ENCODE measurements at regions not wholly inside any gene's neighbourhood (a gene's known extent, or its start where the extent isn't known, plus 50 kb on each side); places are given as distances from the start of the nearest gene placed in this dataset.

GRCh38 chr1:217373761-217374701 lies 256.9 kb downstream of the GPATCH2 start:
- WGBS (ENCODE audit: insufficient coverage) = 91% methylated on average over 4 of the region's 11 CpGs
- Histone ChIP-seq H3K4me3 (ENCODE audit: control insufficient read depth in 1 of 2, extremely low read depth in 1 of 2, low read length in 1 of 2) (no peak overlapping the region), H3K4me1 (ENCODE audit: control insufficient read depth in 1 of 2, extremely low read depth in 1 of 2, insufficient read depth in 2 of 2, low read length in 2 of 2) (no peaks in the 10 kb centered on the region), H3K9me3 (no peaks in the 10 kb centered on the region), H3K36me3 (ENCODE audit: control insufficient read depth in 2 of 2, extremely low read depth in 1 of 2, insufficient read depth in 1 of 2, low read length in 1 of 2) (no peaks in the 10 kb centered on the region), H3K27me3 (replicated peaks in 1 of 2; ENCODE audit: control insufficient read depth in 2 of 2, extremely low read depth in 1 of 2, insufficient read depth in 2 of 2, low read length in 1 of 2) (peaks cover 0 to 4% of the 10 kb centered on the region in 2 experiments), H3K27ac (ENCODE audit: low read length) (no peak overlapping the region)
- no peak for ATAC-seq (replicated peaks in 1 of 4)
- no peak overlapping the region for H3K27ac Mint-ChIP-seq
- no peaks in the 10 kb centered on the region for H3K36me3 Mint-ChIP-seq
- H3K27me3 Mint-ChIP-seq = no peaks in the 10 kb centered on the region
- peaks cover 0 to 4% (median 0%) of the 10 kb centered on the region in 3 donors for H3K4me1 Mint-ChIP-seq
- ChIA-PET POLR2A (no interaction called here), CTCF (interaction anchor here in 1 of 2 donors (0.6 kb wide), 1 partner anchor 492 kb away, joined by 7 read pairs; no protein-coding TSS in a partner anchor)
- H3K9me3 Mint-ChIP-seq = peaks cover 9 to 18% (median 18%) of the 10 kb centered on the region in 3 donors
- no peak for DNase-seq
- H3K4me3 Mint-ChIP-seq = no peak overlapping the region

- no peak overlapping the region for H3K27ac ChIP-seq (ENCODE audit: low read length)
- Mint-ChIP-seq H3K4me1 (peaks cover 0 to 4% (median 0%) of the 10 kb centered on the region in 3 donors), H3K36me3 (no peaks in the 10 kb centered on the region), H3K27ac (no peak overlapping the region), H3K27me3 (no peaks in the 10 kb centered on the region), H3K9me3 (peaks cover 3 to 6% (median 6%) of the 10 kb centered on the region in 3 donors), H3K4me3 (no peak overlapping the region)
- ChIA-PET CTCF (no interaction called here), POLR2A (interaction anchor here in 1 of 2 donors (0.7 kb wide), 1 partner anchor 11 kb away, joined by 3 read pairs; no protein-coding TSS in a partner anchor)
- 80% methylated on average over 7 of the region's 7 CpGs for WGBS (ENCODE audit: insufficient coverage)
- H3K27me3 ChIP-seq (replicated peaks in 1 of 2; ENCODE audit: control insufficient read depth in 2 of 2, extremely low read depth in 1 of 2, insufficient read depth in 2 of 2, low read length in 1 of 2) = peaks cover 0 to 4% of the 10 kb centered on the region in 2 experiments
- no peaks in the 10 kb centered on the region for H3K4me1 ChIP-seq (ENCODE audit: control insufficient read depth in 1 of 2, extremely low read depth in 1 of 2, insufficient read depth in 2 of 2, low read length in 2 of 2)
- DNase-seq (no peak), ATAC-seq (replicated peaks in 1 of 4) (no peak)
- no peak overlapping the region for H3K4me3 ChIP-seq (ENCODE audit: control insufficient read depth in 1 of 2, extremely low read depth in 1 of 2, low read length in 1 of 2)
- no peaks in the 10 kb centered on the region for H3K36me3 ChIP-seq (ENCODE audit: control insufficient read depth in 2 of 2, extremely low read depth in 1 of 2, insufficient read depth in 1 of 2, low read length in 1 of 2)
- H3K9me3 ChIP-seq = no peaks in the 10 kb centered on the region
Measured at GRCh38 chr1:217372049-217372970, 258.6 kb downstream of the GPATCH2 start.

DNA sequence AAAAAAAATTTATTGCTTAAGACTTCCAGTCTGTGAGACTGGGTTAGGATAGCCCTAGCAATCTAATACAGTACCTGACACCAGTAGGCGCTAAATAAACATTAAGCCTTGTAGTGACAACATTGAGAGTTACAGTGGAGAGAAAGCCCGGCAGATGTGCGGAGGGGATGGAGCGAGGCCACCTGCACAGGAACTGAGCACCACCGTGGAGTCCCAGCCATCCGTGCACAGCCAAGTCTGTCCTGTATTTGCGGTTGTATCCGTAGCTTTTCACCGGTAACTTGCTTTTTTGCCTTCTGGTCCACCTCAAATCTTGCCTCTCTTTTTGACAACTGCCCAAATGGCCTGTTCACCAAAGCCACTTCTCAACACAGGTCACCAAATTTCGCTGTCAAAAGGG lies 260.1 kb downstream of the GPATCH2 start:
- ChIA-PET POLR2A (interaction anchor here in 1 of 2 donors (0.7 kb wide), 1 partner anchor 14 kb away, joined by 3 read pairs; no protein-coding TSS in a partner anchor), CTCF (no interaction called here)
- Mint-ChIP-seq H3K4me1 (peaks cover 0 to 4% (median 0%) of the 10 kb centered on the region in 3 donors), H3K4me3 (no peak overlapping the region), H3K27ac (no peak overlapping the region), H3K27me3 (no peaks in the 10 kb centered on the region), H3K9me3 (no peaks in the 10 kb centered on the region), H3K36me3 (no peaks in the 10 kb centered on the region)
- no peaks in the 10 kb centered on the region for H3K36me3 ChIP-seq (ENCODE audit: control insufficient read depth in 2 of 2, extremely low read depth in 1 of 2, insufficient read depth in 1 of 2, low read length in 1 of 2)
- 88% methylated on average over 8 of the region's 10 CpGs for WGBS (ENCODE audit: insufficient coverage)
- H3K27me3 ChIP-seq (replicated peaks in 1 of 2; ENCODE audit: control insufficient read depth in 2 of 2, extremely low read depth in 1 of 2, insufficient read depth in 2 of 2, low read length in 1 of 2) = peaks cover 0 to 4% of the 10 kb centered on the region in 2 experiments
- H3K4me3 ChIP-seq (ENCODE audit: control insufficient read depth in 1 of 2, extremely low read depth in 1 of 2, low read length in 1 of 2) = no peak overlapping the region
- H3K4me1 ChIP-seq (ENCODE audit: control insufficient read depth in 1 of 2, extremely low read depth in 1 of 2, insufficient read depth in 2 of 2, low read length in 2 of 2) = no peaks in the 10 kb centered on the region
- no peak for ATAC-seq (replicated peaks in 1 of 4)
- H3K9me3 ChIP-seq = no peaks in the 10 kb centered on the region
- no peak overlapping the region for H3K27ac ChIP-seq (ENCODE audit: low read length)
- DNase-seq = no peak

DNA sequence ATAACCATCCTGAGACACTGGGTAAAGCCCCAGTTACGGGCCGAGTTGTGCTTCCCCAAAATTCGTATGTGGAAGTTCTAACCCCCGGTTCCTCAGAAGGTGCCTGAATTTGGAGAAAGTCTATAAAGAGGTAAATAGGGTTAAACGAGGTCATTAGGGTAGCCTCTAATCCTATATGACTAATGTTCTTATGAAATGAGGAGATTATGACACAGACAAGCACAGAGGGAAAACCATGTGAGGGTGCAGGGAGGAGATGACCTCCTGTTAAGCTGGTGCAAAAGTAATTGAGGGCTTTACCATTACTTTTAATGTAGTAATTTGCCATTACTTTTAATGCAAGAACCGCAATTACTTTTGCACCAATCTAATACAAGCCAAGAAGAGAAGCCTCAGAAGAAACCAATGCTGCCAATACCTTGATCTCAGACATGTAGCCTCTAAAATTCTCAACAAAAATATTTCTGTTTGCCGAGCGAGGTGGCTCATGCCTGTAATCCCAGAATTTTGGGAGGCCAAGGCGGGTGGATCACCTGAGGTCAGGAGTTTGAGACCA lies 260.8 kb downstream of the GPATCH2 start:
- ChIA-PET CTCF (no interaction called here), POLR2A (interaction anchor here in 1 of 2 donors (0.7 kb wide), 1 partner anchor 14 kb away, joined by 3 read pairs; no protein-coding TSS in a partner anchor)
- Histone ChIP-seq H3K27me3 (replicated peaks in 1 of 2; ENCODE audit: control insufficient read depth in 2 of 2, extremely low read depth in 1 of 2, insufficient read depth in 2 of 2, low read length in 1 of 2) (peaks cover 0 to 4% of the 10 kb centered on the region in 2 experiments), H3K4me3 (ENCODE audit: control insufficient read depth in 1 of 2, extremely low read depth in 1 of 2, low read length in 1 of 2) (no peak overlapping the region), H3K9me3 (no peaks in the 10 kb centered on the region), H3K27ac (ENCODE audit: low read length) (no peak overlapping the region), H3K4me1 (ENCODE audit: control insufficient read depth in 1 of 2, extremely low read depth in 1 of 2, insufficient read depth in 2 of 2, low read length in 2 of 2) (no peaks in the 10 kb centered on the region), H3K36me3 (ENCODE audit: control insufficient read depth in 2 of 2, extremely low read depth in 1 of 2, insufficient read depth in 1 of 2, low read length in 1 of 2) (no peaks in the 10 kb centered on the region)
- Mint-ChIP-seq H3K4me3 (no peak overlapping the region), H3K36me3 (no peaks in the 10 kb centered on the region), H3K9me3 (no peaks in the 10 kb centered on the region), H3K4me1 (peaks cover 0 to 4% (median 0%) of the 10 kb centered on the region in 3 donors), H3K27ac (no peak overlapping the region), H3K27me3 (no peaks in the 10 kb centered on the region)
- DNase-seq (no peak), ATAC-seq (replicated peaks in 1 of 4) (no peak)
- WGBS (ENCODE audit: insufficient coverage) = 74% methylated on average over 6 of the region's 9 CpGs

DNA sequence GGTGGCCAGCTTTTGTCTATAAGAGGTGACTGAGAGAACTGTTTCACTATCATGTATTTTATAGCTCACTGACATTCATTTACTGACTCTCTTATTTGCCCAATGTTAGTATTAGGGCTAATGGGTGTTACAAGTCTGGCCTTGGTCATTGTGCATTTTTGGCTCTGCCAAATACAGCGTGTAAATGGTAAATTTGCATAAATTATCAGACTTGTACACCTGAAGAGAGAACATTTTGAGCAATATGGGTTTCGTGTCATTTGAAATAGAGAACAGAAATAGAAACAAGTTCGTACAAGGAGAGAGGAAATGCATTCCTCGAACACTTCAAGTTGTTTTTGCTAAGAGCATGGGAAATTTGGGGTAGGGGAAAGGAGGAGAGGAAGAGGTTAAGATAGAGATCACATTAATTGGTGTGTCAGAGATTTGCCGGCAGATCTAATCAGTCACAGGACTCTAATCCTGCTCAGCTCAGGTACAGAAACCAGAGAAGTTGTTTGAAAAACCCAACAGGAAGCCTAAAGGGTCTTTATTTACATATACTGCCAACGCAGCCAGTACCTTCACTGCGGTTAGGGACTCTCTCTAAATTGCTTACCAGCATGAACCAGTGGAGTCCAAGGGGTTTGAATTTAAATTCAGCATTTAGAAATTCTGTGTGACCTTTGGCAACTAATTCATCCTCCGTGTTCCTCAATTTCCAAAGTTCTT lies 261.5 kb downstream of the GPATCH2 start:
- WGBS (ENCODE audit: insufficient coverage) = 16% methylated on average over 7 of the region's 8 CpGs
- peaks cover 0 to 4% (median 0%) of the 10 kb centered on the region in 3 donors for H3K4me1 Mint-ChIP-seq
- no peaks in the 10 kb centered on the region for H3K4me1 ChIP-seq (ENCODE audit: control insufficient read depth in 1 of 2, extremely low read depth in 1 of 2, insufficient read depth in 2 of 2, low read length in 2 of 2)
- H3K36me3 Mint-ChIP-seq = no peaks in the 10 kb centered on the region
- H3K4me3 Mint-ChIP-seq = no peak overlapping the region
- ATAC-seq (replicated peaks in 1 of 4) = no peak
- H3K27ac Mint-ChIP-seq = no peak overlapping the region
- H3K9me3 ChIP-seq = no peaks in the 10 kb centered on the region
- peaks cover 0 to 4% of the 10 kb centered on the region in 2 experiments for H3K27me3 ChIP-seq (replicated peaks in 1 of 2; ENCODE audit: control insufficient read depth in 2 of 2, extremely low read depth in 1 of 2, insufficient read depth in 2 of 2, low read length in 1 of 2)
- no peak for DNase-seq
- ChIA-PET CTCF (no interaction called here), POLR2A (no interaction called here)
- no peaks in the 10 kb centered on the region for H3K36me3 ChIP-seq (ENCODE audit: control insufficient read depth in 2 of 2, extremely low read depth in 1 of 2, insufficient read depth in 1 of 2, low read length in 1 of 2)
- no peaks in the 10 kb centered on the region for H3K27me3 Mint-ChIP-seq
- H3K27ac ChIP-seq (ENCODE audit: low read length) = no peak overlapping the region
- no peaks in the 10 kb centered on the region for H3K9me3 Mint-ChIP-seq
- H3K4me3 ChIP-seq (ENCODE audit: control insufficient read depth in 1 of 2, extremely low read depth in 1 of 2, low read length in 1 of 2) = no peak overlapping the region

Data from T-cell (primary cell).